Neural cell (in vitro differentiated cells): ENCODE measurements at regions not wholly inside any gene's neighbourhood (a gene's known extent, or its start where the extent isn't known, plus 50 kb on each side); places are given as distances from the start of the nearest gene placed in this dataset.
"Not testable (repeated sequence)": the region's sequence is repeated elsewhere in the genome, so short reads cannot be mapped to it uniquely, and the experiment has no call there.

Experiments used
- H2AFZ ChIP-seq: fragments of 200-600, 300-800 bp; sonication (generic), shearing (Covaris generic); 2 replicates; pipeline ENCODE4 v1.6.0; 2014; ENCODE audit warnings: low read depth, mild to moderate bottlenecking, antibody characterized with exemption, low read length, moderate library complexity
- H3F3A ChIP-seq: fragments of 200-600 bp; shearing (Covaris generic); 2 replicates; pipeline ENCODE4 v1.6.1; 2016; ENCODE audit warnings: mild to moderate bottlenecking, moderate library complexity, mixed read lengths, antibody characterized with exemption, low read length; ENCODE audit not compliant: insufficient read depth, poor library complexity, severe bottlenecking
- H3K27ac ChIP-seq: fragments of 200-600, 300-800 bp; sonication (generic), shearing (Covaris generic); 2 replicates; pipeline ENCODE4 v1.5.1; 2014; ENCODE audit warnings: mild to moderate bottlenecking, low read length, moderate library complexity
- H3K27me3 ChIP-seq: fragments of 300-800, 200-600 bp; sonication (generic), shearing (Covaris generic); 2 replicates; pipeline ENCODE4 v1.6.0; 2014; ENCODE audit warnings: mild to moderate bottlenecking, low read depth, low read length, moderate library complexity; ENCODE audit not compliant: insufficient read depth
- H3K36me3 ChIP-seq: fragments of 300-800, 200-600 bp; sonication (generic), shearing (Covaris generic); 2 replicates; pipeline ENCODE4 v1.5.1; 2014; ENCODE audit warnings: mild to moderate bottlenecking, antibody characterized with exemption, low read length, moderate library complexity; ENCODE audit not compliant: insufficient read depth
- H3K4me2 ChIP-seq: fragments of 300-800, 200-600 bp; sonication (generic), shearing (Covaris generic); 2 replicates; pipeline ENCODE4 v1.6.0; 2014; ENCODE audit warnings: mild to moderate bottlenecking, low read length
- H3K4me3 ChIP-seq: fragments of 300-800, 200-600 bp; sonication (generic), shearing (Covaris generic); 2 replicates; pipeline ENCODE4 v1.5.1; 2014; ENCODE audit warnings: mild to moderate bottlenecking, low read length, moderate library complexity
- H3K79me2 ChIP-seq: fragments of 200-600 bp; shearing (Covaris generic); replicated peaks from 2 replicates; pipeline ENCODE4 v1.6.0; 2014; ENCODE audit warnings: mild to moderate bottlenecking, low read length, moderate library complexity; ENCODE audit not compliant: insufficient read depth
- H3K9ac ChIP-seq: fragments of 300-800, 200-600 bp; sonication (generic), shearing (Covaris generic); 2 replicates; pipeline ENCODE4 v1.6.1; 2016; ENCODE audit warnings: mild to moderate bottlenecking, low read length, mixed read lengths
- H3K9me2 ChIP-seq: fragments of 200-600 bp; shearing (Covaris generic); 2 replicates; pipeline ENCODE4 v1.6.1; 2016; ENCODE audit warnings: mild to moderate bottlenecking, low read length, mixed read lengths; ENCODE audit not compliant: insufficient read depth
- H3K9me3 ChIP-seq: fragments of 200-600, 300-800 bp; sonication (generic), shearing (Covaris generic); 2 replicates; pipeline ENCODE4 v1.6.1; 2016; ENCODE audit warnings: mild to moderate bottlenecking, mixed run types, low read length, moderate library complexity, mixed read lengths
- H4K20me1 ChIP-seq: fragments of 200-600 bp; shearing (Covaris generic); 2 replicates; pipeline ENCODE4 v1.6.1; 2016; ENCODE audit warnings: mild to moderate bottlenecking, mixed run types; ENCODE audit not compliant: insufficient read depth
- CTCF ChIP-seq: fragments of 450-650 bp; IDR thresholded peaks from 2 replicates; pipeline ENCODE4 v1.5.1; 2014; ENCODE audit warnings: antibody characterized with exemption, mild to moderate bottlenecking, moderate library complexity; ENCODE audit not compliant: poor library complexity, severe bottlenecking
- EP300 ChIP-seq: fragments of 450-650 bp; conservative IDR thresholded peaks from 2 replicates; pipeline ENCODE4 v1.6.1; 2014; ENCODE audit warnings: antibody characterized with exemption, mild to moderate bottlenecking, moderate library complexity; ENCODE audit not compliant: poor library complexity, severe bottlenecking
- EZH2 ChIP-seq: fragments of 200-600, 300-800 bp; shearing (Covaris generic), sonication (generic); IDR thresholded peaks from 2 replicates; pipeline ENCODE4 v1.6.1; 2014; ENCODE audit warnings: antibody characterized with exemption, low read length, borderline replicate concordance, mild to moderate bottlenecking; ENCODE audit not compliant: insufficient read depth, poor library complexity, severe bottlenecking
- MXI1 ChIP-seq: fragments of 450-650 bp; conservative IDR thresholded peaks from 2 replicates; pipeline ENCODE4 v1.6.1; 2014; ENCODE audit warnings: antibody characterized with exemption, mild to moderate bottlenecking; ENCODE audit not compliant: poor library complexity, severe bottlenecking
- POLR2AphosphoS5 ChIP-seq: IDR thresholded peaks from 2 replicates; pipeline ENCODE4 v1.6.1; 2012
- RAD21 ChIP-seq: fragments of 450-650 bp; conservative IDR thresholded peaks from 2 replicates; pipeline ENCODE4 v1.6.1; 2014; ENCODE audit warnings: antibody characterized with exemption, mild to moderate bottlenecking, moderate library complexity
- SMC3 ChIP-seq: fragments of 450-650 bp; conservative IDR thresholded peaks from 2 replicates; pipeline ENCODE4 v1.6.1; 2014; ENCODE audit warnings: antibody characterized with exemption, mild to moderate bottlenecking, moderate library complexity; ENCODE audit not compliant: poor library complexity
- TAF1 ChIP-seq: IDR thresholded peaks from 2 replicates; pipeline ENCODE4 v1.6.1; 2012; ENCODE audit warnings: low read depth
- TF ChIP-seq, protein P1 (sequence below): IDR thresholded peaks from 2 replicates; pipeline ENCODE4 v1.6.1; 2012; ENCODE audit warnings: borderline replicate concordance

DNA sequence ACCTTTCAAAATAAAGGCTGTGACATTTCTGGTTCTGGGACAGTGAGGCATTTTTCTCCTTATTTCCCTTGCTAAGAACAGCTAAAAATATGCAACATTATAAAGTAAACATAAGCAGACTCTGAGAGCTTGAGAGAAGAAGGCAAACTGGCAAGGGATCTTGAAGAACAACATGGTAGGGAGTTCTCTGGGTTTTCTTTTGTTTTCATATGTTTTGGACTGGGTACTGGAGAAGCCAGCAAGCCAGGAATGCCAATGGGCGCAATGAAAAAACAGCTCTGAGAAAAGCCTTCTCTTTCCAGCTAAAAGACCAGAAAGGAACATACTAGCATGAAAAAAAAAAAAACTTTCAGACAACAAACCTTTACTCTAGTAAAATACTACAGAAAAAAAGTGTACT lies 351.4 kb upstream of the HS6ST1 start:
- H3K27ac ChIP-seq: no peak overlapping the region
- TF ChIP-seq EZH2: no peak
- no peak for TF ChIP-seq TAF1
- no peak for TF ChIP-seq RAD21
- no peak for TF ChIP-seq EP300
- TF ChIP-seq SMC3: no peak
- TF ChIP-seq POLR2AphosphoS5: no peak
- no peak for TF ChIP-seq CTCF
- TF ChIP-seq, protein P1, sequence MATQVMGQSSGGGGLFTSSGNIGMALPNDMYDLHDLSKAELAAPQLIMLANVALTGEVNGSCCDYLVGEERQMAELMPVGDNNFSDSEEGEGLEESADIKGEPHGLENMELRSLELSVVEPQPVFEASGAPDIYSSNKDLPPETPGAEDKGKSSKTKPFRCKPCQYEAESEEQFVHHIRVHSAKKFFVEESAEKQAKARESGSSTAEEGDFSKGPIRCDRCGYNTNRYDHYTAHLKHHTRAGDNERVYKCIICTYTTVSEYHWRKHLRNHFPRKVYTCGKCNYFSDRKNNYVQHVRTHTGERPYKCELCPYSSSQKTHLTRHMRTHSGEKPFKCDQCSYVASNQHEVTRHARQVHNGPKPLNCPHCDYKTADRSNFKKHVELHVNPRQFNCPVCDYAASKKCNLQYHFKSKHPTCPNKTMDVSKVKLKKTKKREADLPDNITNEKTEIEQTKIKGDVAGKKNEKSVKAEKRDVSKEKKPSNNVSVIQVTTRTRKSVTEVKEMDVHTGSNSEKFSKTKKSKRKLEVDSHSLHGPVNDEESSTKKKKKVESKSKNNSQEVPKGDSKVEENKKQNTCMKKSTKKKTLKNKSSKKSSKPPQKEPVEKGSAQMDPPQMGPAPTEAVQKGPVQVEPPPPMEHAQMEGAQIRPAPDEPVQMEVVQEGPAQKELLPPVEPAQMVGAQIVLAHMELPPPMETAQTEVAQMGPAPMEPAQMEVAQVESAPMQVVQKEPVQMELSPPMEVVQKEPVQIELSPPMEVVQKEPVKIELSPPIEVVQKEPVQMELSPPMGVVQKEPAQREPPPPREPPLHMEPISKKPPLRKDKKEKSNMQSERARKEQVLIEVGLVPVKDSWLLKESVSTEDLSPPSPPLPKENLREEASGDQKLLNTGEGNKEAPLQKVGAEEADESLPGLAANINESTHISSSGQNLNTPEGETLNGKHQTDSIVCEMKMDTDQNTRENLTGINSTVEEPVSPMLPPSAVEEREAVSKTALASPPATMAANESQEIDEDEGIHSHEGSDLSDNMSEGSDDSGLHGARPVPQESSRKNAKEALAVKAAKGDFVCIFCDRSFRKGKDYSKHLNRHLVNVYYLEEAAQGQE: no peak
- TF ChIP-seq MXI1: no peak
- H3K4me2 ChIP-seq: no peak overlapping the region
- no peak overlapping the region for H2AFZ ChIP-seq
- no peaks in the 10 kb centered on the region for H3K79me2 ChIP-seq
- H3F3A ChIP-seq: no peaks in the 10 kb centered on the region
- no peaks in the 10 kb centered on the region for H4K20me1 ChIP-seq
- H3K9me2 ChIP-seq: no peaks in the 10 kb centered on the region
- H3K9ac ChIP-seq: no peak overlapping the region
- no peak overlapping the region for H3K4me3 ChIP-seq
- no peaks in the 10 kb centered on the region for H3K36me3 ChIP-seq
- H3K27me3 ChIP-seq: no peaks in the 10 kb centered on the region
- H3K9me3 ChIP-seq: no peaks in the 10 kb centered on the region

DNA sequence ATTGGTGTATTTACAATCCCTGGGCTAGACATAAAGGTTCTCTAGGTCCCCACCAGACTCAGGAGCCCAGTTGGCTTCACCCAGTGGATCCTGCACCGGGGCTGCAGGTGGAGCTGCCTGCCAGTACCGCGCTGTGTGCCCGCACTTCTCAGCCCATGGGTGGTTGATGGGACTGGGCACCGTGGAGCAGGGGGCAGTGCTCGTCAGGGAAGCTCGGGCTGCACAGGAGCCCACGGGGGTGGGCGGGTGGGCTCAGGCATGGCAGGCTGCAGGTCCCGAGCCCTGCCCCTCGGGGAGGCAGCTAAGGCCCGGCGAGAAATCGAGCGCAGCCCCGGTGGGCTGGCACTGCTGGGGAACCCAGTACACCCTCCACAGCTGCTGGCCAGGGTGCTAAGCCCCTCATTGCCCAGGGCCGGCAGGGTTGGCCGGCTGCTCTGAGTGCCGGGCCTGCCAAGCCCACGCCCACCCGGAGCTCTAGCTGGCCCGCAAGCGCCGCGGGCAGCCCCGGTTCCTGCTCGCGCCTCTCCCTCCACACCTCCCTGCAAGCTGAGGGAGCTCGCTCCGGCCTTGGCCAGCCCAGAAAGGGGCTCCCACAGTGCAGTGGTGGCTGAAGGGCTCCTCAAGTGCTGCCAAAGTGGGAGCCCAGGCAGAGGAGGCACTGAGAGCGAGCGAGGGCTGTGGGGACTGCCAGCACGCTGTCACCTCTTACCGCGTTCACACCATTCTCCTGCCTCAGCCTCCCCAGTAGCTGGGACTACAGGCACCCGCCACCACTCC lies 353.5 kb upstream of the HS6ST1 start:
- not testable (repeated sequence) for H3K9me3 ChIP-seq, H3K4me2 ChIP-seq, H2AFZ ChIP-seq, H3K9ac ChIP-seq, H3K36me3 ChIP-seq, H3K79me2 ChIP-seq, H4K20me1 ChIP-seq, H3K4me3 ChIP-seq, H3F3A ChIP-seq, H3K9me2 ChIP-seq, H3K27me3 ChIP-seq, H3K27ac ChIP-seq

DNA sequence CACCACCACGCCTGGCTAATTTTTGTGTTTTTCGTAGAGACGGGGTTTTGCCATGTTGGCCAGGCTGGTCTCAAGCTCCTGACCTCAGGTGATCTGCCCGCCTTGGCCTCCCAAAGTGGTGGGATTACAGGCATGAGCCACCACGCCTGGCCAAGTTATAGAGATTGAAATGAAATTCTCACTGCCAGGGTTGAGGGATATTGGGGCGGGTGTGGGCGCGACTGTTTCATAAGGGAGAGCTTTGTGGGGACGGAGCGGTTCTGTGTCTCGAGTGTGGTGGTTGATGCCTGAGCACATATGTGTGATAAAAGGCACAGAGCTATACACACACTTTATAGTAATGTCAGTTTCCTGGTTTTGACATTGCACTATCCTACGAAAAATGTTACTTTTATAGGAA lies 361.0 kb upstream of the HS6ST1 start:
- H3K4me3 ChIP-seq, H3K9me2 ChIP-seq, H3F3A ChIP-seq, H3K36me3 ChIP-seq, H3K9me3 ChIP-seq, H2AFZ ChIP-seq, H3K27ac ChIP-seq, H3K79me2 ChIP-seq, H3K9ac ChIP-seq, H4K20me1 ChIP-seq, H3K27me3 ChIP-seq, H3K4me2 ChIP-seq: not testable (repeated sequence)
